B cell (primary cell): ENCODE measurements at regions not wholly inside any gene's neighbourhood (a gene's known extent, or its start where the extent isn't known, plus 50 kb on each side); places are given as distances from the start of the nearest gene placed in this dataset.

Experiments used
- ATAC-seq: fragments of 200-7000 bp; cut with Tn5 transposase; one replicate; pipeline ENCODE4 v1.10.0; 2021; ENCODE audit warnings: low read depth, mild to moderate bottlenecking, moderate number of reproducible peaks, moderate library complexity
- CTCF ChIA-PET: fragments of 350-600 bp; sonication (Branson Sonifier 250); formaldehyde crosslinking; loops from one replicate; lab custom pipeline; 2021; ENCODE audit warnings: antibody characterized with exemption, inconsistent platforms; lab: Charles Lee
- POLR2A ChIA-PET: fragments of 350-600 bp; sonication (Branson Sonifier 250); formaldehyde crosslinking; loops from one replicate; lab custom pipeline; 2021; ENCODE audit warnings: antibody characterized with exemption; lab: Charles Lee
- DNase-seq: peaks from one replicate; pipeline ENCODE4 v3.0.0; 2013
- H2AFZ ChIP-seq: 2 replicates; pipeline ENCODE4 v1.6.1; 2012; ENCODE audit warnings: mild to moderate bottlenecking, low read depth, low read length; ENCODE audit not compliant: insufficient read depth, poor library complexity, severe bottlenecking
- H3K27ac ChIP-seq, 2 donors: 1 replicate in 1 of 2; 2 replicates in 1 of 2; pipeline ENCODE4 v1.5.1; 2012 to 2013; ENCODE audit warnings: low read length in 2 of 2, mild to moderate bottlenecking in 2 of 2, moderate library complexity in 1 of 2
- H3K27me3 ChIP-seq, 4 experiments: fragments of 200-600 bp in 1 of 4; sonication (generic) in 1 of 4; replicated peaks in 1 of 4; 1 replicate in 2 of 4; 2 replicates in 2 of 4; pipeline versions ENCODE4 v1.6.1 to v1.7.0; 2013 to 2016; ENCODE audit warnings: low read length in 3 of 4, mild to moderate bottlenecking in 2 of 4, mixed read lengths in 1 of 4, moderate library complexity in 1 of 4; ENCODE audit not compliant: insufficient read depth in 4 of 4, control insufficient read depth in 3 of 4; ENCODE audit errors: control extremely low read depth in 1 of 4
- H3K36me3 ChIP-seq, 2 experiments: replicated peaks in 1 of 2; 1 replicate in 1 of 2; 2 replicates in 1 of 2; pipeline versions ENCODE4 v1.6.1 to v1.7.1; 2013; ENCODE audit warnings: low read length in 1 of 2; ENCODE audit not compliant: insufficient read depth in 2 of 2, control insufficient read depth in 1 of 2; ENCODE audit errors: control extremely low read depth in 1 of 2, extremely low read depth in 1 of 2
- H3K4me1 ChIP-seq, 2 donors: fragments of 200-600 bp in 1 of 2; sonication (generic) in 1 of 2; 1 replicate in 1 of 2; 2 replicates in 1 of 2; pipeline versions ENCODE4 v1.5.1 to v1.6.1; 2013 to 2017; ENCODE audit warnings: low read length in 2 of 2; ENCODE audit not compliant: control insufficient read depth in 2 of 2, insufficient read depth in 2 of 2
- H3K4me2 ChIP-seq: replicated peaks from 2 replicates; pipeline ENCODE3; 2012; ENCODE audit warnings: mild to moderate bottlenecking, low read depth, low read length; ENCODE audit not compliant: poor library complexity, severe bottlenecking
- H3K4me3 ChIP-seq, 5 experiments: fragments of 200-600 bp in 1 of 5; sonication (generic) in 1 of 5; 1 replicate in 3 of 5; 2 replicates in 2 of 5; pipeline versions ENCODE4 v1.5.1 to v1.7.0; 2011 to 2016; ENCODE audit warnings: low read length in 4 of 5, mild to moderate bottlenecking in 4 of 5, low read depth in 2 of 5, control low read depth in 1 of 5, moderate library complexity in 1 of 5; ENCODE audit not compliant: insufficient read depth in 1 of 5; ENCODE audit errors: control extremely low read depth in 1 of 5, extremely low read depth in 1 of 5
- H3K79me2 ChIP-seq: fragments of 200-600 bp; sonication (generic); one replicate; pipeline ENCODE4 v1.6.0; 2016; ENCODE audit warnings: low read length; ENCODE audit not compliant: control insufficient read depth, insufficient read depth
- H3K9ac ChIP-seq: fragments of 200-600 bp; sonication (generic); 2 replicates; pipeline ENCODE4 v1.6.1; 2017; ENCODE audit warnings: mild to moderate bottlenecking, low read length, moderate library complexity
- H3K9me3 ChIP-seq, 3 donors: one replicate each; pipeline versions ENCODE4 v1.6.1 to v1.7.1; 2013; ENCODE audit warnings: low read length in 2 of 3; ENCODE audit not compliant: control insufficient read depth in 2 of 3, insufficient read depth in 1 of 3; ENCODE audit errors: control extremely low read depth in 1 of 3
- H4K20me1 ChIP-seq: 2 replicates; pipeline ENCODE4 v1.6.0; 2012; ENCODE audit warnings: mild to moderate bottlenecking, low read length; ENCODE audit not compliant: insufficient read depth, control insufficient read depth, poor library complexity, severe bottlenecking
- H3K27ac Mint-ChIP-seq: one replicate; pipeline ENCODE4 v1.8.0; 2021; ENCODE audit warnings: mixed read lengths
- H3K27me3 Mint-ChIP-seq: one replicate; pipeline ENCODE4 v1.8.0; 2021; ENCODE audit warnings: mixed read lengths
- H3K4me1 Mint-ChIP-seq: one replicate; pipeline ENCODE4 v1.8.0; 2021; ENCODE audit warnings: mixed read lengths
- H3K4me3 Mint-ChIP-seq: one replicate; pipeline ENCODE4 v1.8.0; 2021; ENCODE audit warnings: mixed read lengths
- H3K9me3 Mint-ChIP-seq: one replicate; pipeline ENCODE4 v1.8.0; 2022; ENCODE audit warnings: mixed read lengths; ENCODE audit not compliant: insufficient read depth
- CTCF ChIP-seq: fragments of 200-600 bp; IDR thresholded peaks from one replicate; pipeline ENCODE4 v1.8.0; 2022; ENCODE audit warnings: antibody characterized with exemption, mild to moderate bottlenecking
- EZH2 ChIP-seq: IDR thresholded peaks from 2 replicates; pipeline ENCODE4 v1.6.1; 2012; ENCODE audit warnings: borderline replicate concordance, low read depth, mild to moderate bottlenecking, moderate library complexity, low read length; ENCODE audit not compliant: insufficient read depth, poor library complexity, severe bottlenecking
- WGBS: methylation state at CpG from one replicate; pipeline ENCODE4 v1.1.5; 2013; ENCODE audit warnings: missing lambda C conversion rate; ENCODE audit not compliant: insufficient coverage; 5-methylcytosine and 5-hydroxymethylcytosine counted together
- intact Hi-C: fragments of 100-400 bp; cut with micrococcal nuclease; formaldehyde crosslinking; loops from one replicate; pipeline ENCODE4 v1.10.0; 2022

- Mint-ChIP-seq H3K27ac (no peak overlapping the region), H3K4me3 (no peak overlapping the region), H3K9me3 (no peaks in the 10 kb centered on the region), H3K4me1 (no peaks in the 10 kb centered on the region), H3K27me3 (peaks cover 6% of the 10 kb centered on the region)
- Histone ChIP-seq H3K4me3 (no peak overlapping the region), H3K4me1 (no peaks in the 10 kb centered on the region), H4K20me1 (no peaks in the 10 kb centered on the region), H3K9me3 (peaks cover 0 to 10% (median 0%) of the 10 kb centered on the region in 3 donors), H3K27me3 (no peaks in the 10 kb centered on the region), H2AFZ (no peak overlapping the region), H3K36me3 (no peaks in the 10 kb centered on the region), H3K4me2 (no peak overlapping the region), H3K79me2 (no peaks in the 10 kb centered on the region), H3K9ac (no peak overlapping the region), H3K27ac (no peak overlapping the region)
- intact Hi-C loops: no loop called here
- ATAC-seq: no peak
- POLR2A ChIA-PET: no interaction called here
- TF ChIP-seq EZH2 (no peak), CTCF (no peak)
- no peak for DNase-seq
- 88% methylated on average over 4 of the region's 6 CpGs for WGBS
- CTCF ChIA-PET: no interaction called here
These were observed 131.1 kb upstream of the NCAM1 start for GRCh38 chr11:112829971-112830654.

- ChIA-PET POLR2A (no interaction called here), CTCF (no interaction called here)
- WGBS: no CpG with 5 or more reads among the region's 1 CpG
- Histone ChIP-seq H3K27me3 (no peaks in the 10 kb centered on the region), H3K4me3 (no peak overlapping the region), H3K9me3 (peaks cover 0 to 10% (median 0%) of the 10 kb centered on the region in 3 donors), H3K79me2 (no peaks in the 10 kb centered on the region), H3K36me3 (no peaks in the 10 kb centered on the region), H3K27ac (no peak overlapping the region), H4K20me1 (no peaks in the 10 kb centered on the region), H2AFZ (no peak overlapping the region), H3K9ac (no peak overlapping the region), H3K4me1 (no peaks in the 10 kb centered on the region), H3K4me2 (no peak overlapping the region)
- H3K9me3 Mint-ChIP-seq: no peaks in the 10 kb centered on the region
- no peak for TF ChIP-seq EZH2
- no peak for TF ChIP-seq CTCF
- intact Hi-C loops: no loop called here
- no peaks in the 10 kb centered on the region for H3K4me1 Mint-ChIP-seq
- no peak overlapping the region for H3K4me3 Mint-ChIP-seq
- ATAC-seq (no peak), DNase-seq (no peak)
- H3K27ac Mint-ChIP-seq: no peak overlapping the region
- peaks cover 8% of the 10 kb centered on the region for H3K27me3 Mint-ChIP-seq
These were observed 130.2 kb upstream of the NCAM1 start for GRCh38 chr11:112831041-112831440.
